D721Med (cell line): ENCODE measurements at regions not wholly inside any gene's neighbourhood (a gene's known extent, or its start where the extent isn't known, plus 50 kb on each side); places are given as distances from the start of the nearest gene placed in this dataset.

Source experiments
- DNase-seq: peaks from one replicate; pipeline ENCODE4 v3.0.0; 2011; ENCODE audit warnings: low spot score; ENCODE audit not compliant: insufficient read length
- FAIRE-seq: peaks from 2 replicates; lab custom pipeline; 2011; peaks lifted over from hg19 to GRCh38; lab: Jason Lieb, UNC
- TF ChIP-seq, protein P1 (sequence below): IDR thresholded peaks from 2 replicates; pipeline ENCODE4 v1.5.1; 2012; ENCODE audit warnings: mild to moderate bottlenecking, control low read depth; ENCODE audit not compliant: insufficient read depth; ENCODE audit errors: missing control alignments

DNA sequence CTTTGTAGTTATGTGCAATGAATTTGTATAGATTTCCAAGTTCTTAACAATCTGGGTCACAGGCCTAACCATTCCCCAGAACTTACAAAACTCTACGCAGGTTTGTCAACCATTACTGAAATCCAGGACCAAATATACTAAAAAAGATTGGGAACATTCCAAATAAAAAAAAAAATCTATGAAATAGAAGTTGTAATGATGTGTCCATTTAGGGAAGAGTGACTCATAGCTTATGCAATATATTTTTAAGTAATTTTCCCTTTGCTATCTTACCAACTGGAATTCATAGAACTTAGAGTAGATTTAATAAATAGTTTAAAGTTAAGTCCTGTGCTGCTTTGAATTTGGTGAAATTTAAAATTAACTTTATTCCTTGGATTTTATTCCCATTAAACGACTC is 393.2 kb downstream of the PMP22 start:
- DNase-seq (no peak), FAIRE-seq (no peak)
- TF ChIP-seq, protein P1, sequence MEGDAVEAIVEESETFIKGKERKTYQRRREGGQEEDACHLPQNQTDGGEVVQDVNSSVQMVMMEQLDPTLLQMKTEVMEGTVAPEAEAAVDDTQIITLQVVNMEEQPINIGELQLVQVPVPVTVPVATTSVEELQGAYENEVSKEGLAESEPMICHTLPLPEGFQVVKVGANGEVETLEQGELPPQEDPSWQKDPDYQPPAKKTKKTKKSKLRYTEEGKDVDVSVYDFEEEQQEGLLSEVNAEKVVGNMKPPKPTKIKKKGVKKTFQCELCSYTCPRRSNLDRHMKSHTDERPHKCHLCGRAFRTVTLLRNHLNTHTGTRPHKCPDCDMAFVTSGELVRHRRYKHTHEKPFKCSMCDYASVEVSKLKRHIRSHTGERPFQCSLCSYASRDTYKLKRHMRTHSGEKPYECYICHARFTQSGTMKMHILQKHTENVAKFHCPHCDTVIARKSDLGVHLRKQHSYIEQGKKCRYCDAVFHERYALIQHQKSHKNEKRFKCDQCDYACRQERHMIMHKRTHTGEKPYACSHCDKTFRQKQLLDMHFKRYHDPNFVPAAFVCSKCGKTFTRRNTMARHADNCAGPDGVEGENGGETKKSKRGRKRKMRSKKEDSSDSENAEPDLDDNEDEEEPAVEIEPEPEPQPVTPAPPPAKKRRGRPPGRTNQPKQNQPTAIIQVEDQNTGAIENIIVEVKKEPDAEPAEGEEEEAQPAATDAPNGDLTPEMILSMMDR: no peak

DNA sequence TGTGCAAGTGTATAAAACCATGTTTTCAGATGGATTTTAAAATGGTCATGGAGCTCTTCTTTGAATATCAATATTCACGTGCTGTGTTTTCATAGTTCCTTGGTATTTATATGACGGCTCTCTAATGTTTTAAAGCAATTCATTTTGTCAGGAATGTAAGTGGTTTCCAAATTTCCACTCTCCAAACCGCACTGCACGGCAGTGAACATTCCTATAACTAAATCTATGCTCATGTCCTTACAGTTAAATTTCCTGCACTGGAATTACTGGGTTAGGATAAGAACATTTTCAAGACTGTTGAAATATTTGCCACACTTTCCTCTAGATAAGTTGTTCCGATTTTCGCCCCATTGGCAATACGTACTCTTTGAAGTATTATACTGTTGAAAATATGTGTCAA is 398.9 kb downstream of the PMP22 start:
- TF ChIP-seq, protein P1: no peak
- FAIRE-seq (no peak), DNase-seq (no peak)

DNA sequence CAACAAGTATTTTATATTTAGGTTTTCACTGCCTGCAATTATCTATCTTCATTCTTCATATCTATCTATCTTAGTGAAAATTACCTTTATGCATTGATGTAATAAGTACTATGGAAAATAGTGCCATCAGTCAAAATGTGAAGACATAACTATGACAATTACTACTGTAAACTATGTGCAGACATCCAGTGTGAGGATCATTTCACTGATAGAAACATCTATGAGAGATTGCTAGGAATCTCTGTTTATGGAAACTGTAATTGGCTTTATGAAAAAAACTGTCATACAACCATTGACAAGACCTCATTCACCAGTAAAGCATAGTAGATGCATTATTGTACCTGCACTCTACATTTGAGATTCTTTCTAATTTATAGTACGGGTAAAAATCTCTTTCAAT is 401.0 kb downstream of the PMP22 start:
- no peak for FAIRE-seq
- TF ChIP-seq, protein P1: no peak
- DNase-seq: no peak

DNA sequence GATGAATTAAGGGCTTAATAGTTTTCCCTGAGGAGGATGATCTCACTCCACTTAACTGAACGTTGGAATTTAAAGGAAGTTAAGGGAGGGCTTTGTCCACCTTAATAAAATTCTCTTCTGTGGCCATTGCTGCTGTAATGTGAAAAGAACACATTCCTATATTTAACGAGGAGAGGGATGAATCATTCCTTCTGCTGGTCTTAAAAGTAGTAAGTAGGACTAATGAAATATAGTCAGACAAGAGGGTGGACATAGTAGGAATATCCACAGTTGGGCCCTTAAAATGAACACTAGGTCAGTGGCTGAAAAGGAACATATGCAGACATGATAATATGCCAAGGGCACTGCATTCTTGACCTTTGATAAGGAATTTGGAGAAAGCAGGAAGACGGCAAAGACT is 405.6 kb downstream of the PMP22 start:
- no peak for DNase-seq
- TF ChIP-seq, protein P1: no peak
- FAIRE-seq: no peak

DNA sequence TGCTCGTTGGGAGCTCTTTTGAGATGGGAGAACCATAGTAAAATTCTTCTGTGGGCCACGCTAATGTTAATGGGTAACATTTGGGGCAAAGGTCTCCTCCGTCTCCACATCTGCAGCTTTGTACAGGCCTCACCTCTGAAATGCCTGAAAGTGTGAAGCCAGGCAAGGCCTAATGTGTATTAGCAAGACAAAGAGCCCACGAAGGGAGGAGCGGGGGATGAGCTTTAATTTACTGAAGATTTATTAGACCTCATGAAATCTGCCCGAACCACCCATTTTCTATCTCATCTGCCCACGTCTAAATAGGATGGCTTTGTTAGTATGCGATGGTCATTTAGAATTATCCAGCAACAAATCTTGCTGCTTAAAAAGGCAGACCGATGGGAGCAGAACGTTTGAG is 408.9 kb downstream of the PMP22 start:
- FAIRE-seq: no peak
- no peak for DNase-seq
- TF ChIP-seq, protein P1: no peak

DNA sequence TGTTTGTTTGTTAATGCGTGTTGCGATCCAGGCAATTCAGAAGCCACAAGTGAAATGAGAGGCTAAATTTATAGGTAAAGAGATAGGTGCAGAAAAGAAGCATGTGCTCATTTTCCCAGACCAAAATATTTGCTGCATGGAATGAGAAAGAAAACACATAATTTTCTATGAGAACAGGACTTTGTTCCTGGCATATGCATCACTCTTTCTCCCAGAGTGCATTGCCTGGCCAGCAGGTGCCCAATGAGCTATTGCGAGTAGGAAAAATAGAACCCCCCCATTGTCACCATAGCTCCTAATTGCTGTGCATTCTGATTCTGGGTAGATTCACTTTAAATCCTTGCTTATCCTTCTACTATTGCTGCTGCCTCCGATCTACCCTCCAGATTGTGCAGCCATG is 410.4 kb downstream of the PMP22 start:
- FAIRE-seq (no peak), DNase-seq (no peak)
- TF ChIP-seq, protein P1: no peak

DNA sequence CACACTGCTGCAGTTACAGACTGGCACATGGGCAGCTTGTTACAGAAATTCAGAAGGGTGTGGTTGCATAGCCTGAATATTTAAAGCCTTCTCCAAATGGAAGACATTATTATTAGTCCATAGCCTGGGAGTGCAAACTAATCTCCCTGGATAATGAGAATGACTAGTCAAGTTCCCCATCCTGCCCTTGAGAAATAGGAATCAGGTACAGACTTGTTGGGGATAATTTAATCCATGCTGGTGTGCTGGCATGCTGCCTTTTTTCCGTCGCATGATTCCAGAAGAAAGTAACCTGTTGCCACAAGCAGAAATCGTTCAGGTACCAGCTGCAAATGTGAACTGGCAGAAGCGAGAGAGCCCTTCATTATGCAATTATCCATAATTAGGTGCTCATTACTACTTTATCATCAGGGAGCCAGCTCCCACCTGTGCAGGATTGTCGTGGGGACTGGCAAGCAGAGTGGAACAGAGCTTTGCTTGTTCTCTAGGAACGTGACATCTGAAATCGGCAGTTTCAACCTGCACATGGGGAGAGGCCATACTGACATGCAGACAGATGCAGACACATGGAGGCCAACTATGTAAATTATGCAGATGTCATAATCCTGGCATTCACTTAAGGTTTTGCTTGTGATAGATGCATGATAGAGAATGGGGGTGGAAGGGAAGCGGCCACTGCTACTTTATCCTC is 419.4 kb downstream of the PMP22 start:
- TF ChIP-seq, protein P1: no peak
- no peak for FAIRE-seq
- no peak for DNase-seq
